ENCODE measurements at regions not wholly inside any gene's neighbourhood (a gene's known extent, or its start where the extent isn't known, plus 50 kb on each side); places are given as distances from the start of the nearest gene placed in this dataset.

DNA sequence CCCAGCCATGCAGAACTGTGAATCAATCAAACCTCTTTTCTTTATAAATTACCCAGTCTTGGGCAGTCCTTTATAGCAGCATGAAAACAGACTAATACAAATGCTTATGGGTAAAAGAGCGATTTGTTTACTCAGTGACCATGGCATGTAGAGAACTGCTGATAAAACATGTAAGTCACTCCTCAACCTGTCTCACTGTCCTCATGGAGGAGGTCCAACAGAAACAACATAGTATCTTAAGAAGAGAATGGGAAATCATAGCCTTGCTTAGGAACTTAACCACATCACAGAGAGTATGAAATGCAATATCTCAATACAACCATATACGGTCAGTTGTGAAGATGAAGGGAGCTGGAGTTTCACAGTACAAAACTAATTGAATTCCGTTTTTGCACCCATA is 1734.0 kb upstream of the RAG2 start:
- H3K4me1 Mint-ChIP-seq: no peaks in the 10 kb centered on the region
- no peak overlapping the region for H3K27ac Mint-ChIP-seq
- H3K9me3 Mint-ChIP-seq: peaks cover 13% of the 10 kb centered on the region
- H3K36me3 Mint-ChIP-seq (ENCODE audit: low read depth): no peaks in the 10 kb centered on the region
- DNase-seq (no peak), ATAC-seq (no peak)
- no peak overlapping the region for H3K4me3 Mint-ChIP-seq
- no peaks in the 10 kb centered on the region for H3K27me3 Mint-ChIP-seq

DNA sequence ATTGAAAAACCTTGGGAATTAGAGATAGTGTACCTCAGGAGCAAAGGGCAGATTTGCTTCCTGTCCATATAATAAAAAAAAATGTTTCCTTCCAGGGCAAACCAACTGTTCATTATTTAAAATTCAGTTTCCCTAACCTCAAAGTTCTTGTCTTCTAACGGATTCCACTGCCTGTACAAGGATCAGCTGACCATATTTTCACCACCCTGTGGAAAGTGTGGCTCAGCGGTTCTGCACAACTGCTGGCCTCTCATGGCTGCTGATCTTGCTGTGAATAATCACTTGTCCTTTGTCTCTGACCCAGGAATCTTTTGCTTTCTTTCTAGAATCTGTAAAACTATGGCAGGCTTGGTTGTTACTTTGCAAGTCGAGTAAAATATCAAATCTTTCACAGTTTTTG is 1732.5 kb upstream of the RAG2 start:
- no peaks in the 10 kb centered on the region for H3K4me1 Mint-ChIP-seq
- DNase-seq (no peak), ATAC-seq (no peak)
- H3K27ac Mint-ChIP-seq: no peak overlapping the region
- H3K4me3 Mint-ChIP-seq: no peak overlapping the region
- no peaks in the 10 kb centered on the region for H3K27me3 Mint-ChIP-seq
- no peaks in the 10 kb centered on the region for H3K36me3 Mint-ChIP-seq (ENCODE audit: low read depth)
- peaks cover 8% of the 10 kb centered on the region for H3K9me3 Mint-ChIP-seq

DNA sequence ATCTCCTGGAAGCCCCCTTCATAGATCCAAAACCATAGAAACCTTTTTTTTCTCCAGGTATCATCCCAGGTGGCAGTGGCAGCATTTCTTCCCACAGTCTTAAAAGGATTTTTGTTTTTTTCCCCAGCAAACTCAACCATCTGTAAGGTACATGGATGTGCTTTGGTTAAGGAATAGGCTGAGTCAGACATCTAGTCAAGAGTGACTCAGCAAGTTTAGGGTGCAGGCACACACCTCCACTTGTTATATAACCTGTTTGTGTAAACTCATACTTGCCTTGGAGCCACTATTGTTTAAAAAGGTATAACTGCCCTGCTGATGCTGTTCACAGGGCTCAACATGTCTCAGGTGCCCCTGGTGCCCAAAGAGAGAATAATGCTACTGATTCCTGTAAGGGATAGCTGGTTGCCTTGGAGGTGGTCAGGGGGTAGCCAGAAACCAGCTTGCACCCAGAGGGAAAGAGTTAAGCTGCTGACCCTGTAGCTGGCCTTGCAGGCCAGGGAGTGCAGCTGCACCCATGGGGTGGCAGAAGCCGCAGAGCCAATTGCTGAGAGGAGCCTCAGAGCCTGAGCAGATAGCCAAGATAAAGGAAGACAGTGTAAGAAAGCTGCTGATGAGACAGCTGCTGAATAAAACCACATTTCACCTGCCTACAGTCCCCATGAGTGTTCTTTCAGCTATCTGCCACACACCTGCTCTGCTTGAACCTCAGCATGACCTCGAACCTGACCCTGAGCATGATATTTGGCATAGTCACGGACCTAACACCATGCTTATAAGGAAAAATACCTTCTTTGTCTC is 1726.1 kb upstream of the RAG2 start:
- Mint-ChIP-seq H3K9me3 (peaks cover 9% of the 10 kb centered on the region), H3K4me3 (no peak overlapping the region), H3K4me1 (no peaks in the 10 kb centered on the region), H3K27ac (no peak overlapping the region), H3K27me3 (no peaks in the 10 kb centered on the region), H3K36me3 (ENCODE audit: low read depth) (no peaks in the 10 kb centered on the region)
- DNase-seq (no peak), ATAC-seq (no peak)

DNA sequence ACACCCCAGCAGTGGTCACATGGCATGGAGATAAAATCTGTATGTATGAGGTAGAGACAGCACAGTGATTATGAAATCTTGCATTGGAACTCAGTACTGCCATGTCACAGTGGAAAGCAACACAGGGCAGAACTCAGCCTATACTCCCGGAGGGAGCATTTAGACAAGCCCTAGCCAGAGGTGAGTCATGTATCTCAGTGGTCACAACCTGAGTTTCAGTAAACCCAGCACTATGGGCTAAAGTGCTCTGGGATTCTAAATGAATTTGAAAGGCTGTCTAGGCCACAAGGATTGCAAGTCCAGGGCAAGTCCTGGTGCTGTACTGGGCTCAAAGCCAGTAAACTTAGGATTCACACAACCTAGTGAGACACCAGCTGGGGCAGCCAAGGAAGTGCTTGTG is 1717.1 kb upstream of the RAG2 start:
- DNase-seq: no peak
- H3K4me1 Mint-ChIP-seq: no peaks in the 10 kb centered on the region
- no peak for ATAC-seq
- H3K27ac Mint-ChIP-seq: no peak overlapping the region
- H3K27me3 Mint-ChIP-seq: no peaks in the 10 kb centered on the region
- no peak overlapping the region for H3K4me3 Mint-ChIP-seq
- no peaks in the 10 kb centered on the region for H3K36me3 Mint-ChIP-seq (ENCODE audit: low read depth)
- H3K9me3 Mint-ChIP-seq: peaks cover 16% of the 10 kb centered on the region

DNA sequence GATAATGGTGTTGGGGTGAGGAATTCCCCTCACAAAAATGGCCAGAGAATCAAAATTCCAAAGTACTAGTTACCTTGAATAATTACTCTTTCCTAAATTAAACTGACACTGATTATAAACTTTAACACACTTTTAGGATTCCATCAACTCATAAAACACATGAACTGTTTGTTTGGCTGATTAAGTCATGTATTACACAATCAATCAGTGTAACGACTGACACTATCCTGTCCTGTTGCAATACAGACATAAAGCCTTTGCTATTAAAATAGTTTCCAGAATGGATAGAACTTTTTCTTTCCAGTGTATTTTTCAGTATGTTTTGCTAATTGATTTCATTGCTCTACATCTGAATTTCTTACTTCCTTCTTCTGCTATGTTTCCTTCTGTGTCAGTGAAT is 1709.4 kb upstream of the RAG2 start:
- ATAC-seq (no peak), DNase-seq (no peak)
- Mint-ChIP-seq H3K36me3 (ENCODE audit: low read depth) (no peaks in the 10 kb centered on the region), H3K9me3 (peaks cover 14% of the 10 kb centered on the region), H3K27me3 (no peaks in the 10 kb centered on the region), H3K27ac (no peak overlapping the region), H3K4me3 (no peak overlapping the region), H3K4me1 (no peaks in the 10 kb centered on the region)

GRCh38 chr11:38305682-38306081 is 1707.6 kb upstream of the RAG2 start:
- no peaks in the 10 kb centered on the region for H3K27me3 Mint-ChIP-seq
- no peaks in the 10 kb centered on the region for H3K36me3 Mint-ChIP-seq (ENCODE audit: low read depth)
- no peak for DNase-seq
- ATAC-seq: no peak
- peaks cover 14% of the 10 kb centered on the region for H3K9me3 Mint-ChIP-seq
- H3K27ac Mint-ChIP-seq: no peak overlapping the region
- no peaks in the 10 kb centered on the region for H3K4me1 Mint-ChIP-seq
- no peak overlapping the region for H3K4me3 Mint-ChIP-seq

DNA sequence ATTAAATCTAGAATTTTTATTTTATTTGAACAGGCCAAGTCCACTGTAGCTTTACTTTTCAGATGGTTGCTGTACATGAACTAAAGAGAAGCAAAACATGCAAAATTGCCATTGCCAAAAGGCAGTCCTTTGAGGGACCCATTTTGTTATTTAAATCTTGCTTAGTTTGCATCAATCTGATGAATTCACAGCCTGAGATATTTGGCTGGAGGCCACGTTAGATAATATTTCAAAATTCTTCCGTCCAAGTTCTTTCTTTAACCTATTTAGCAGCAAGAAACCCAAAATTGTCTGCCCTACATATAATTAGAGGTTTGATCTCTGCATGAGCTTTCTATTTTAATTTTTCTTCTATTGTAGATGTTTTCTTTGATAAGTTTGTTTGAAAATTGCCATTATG is 1706.9 kb upstream of the RAG2 start:
- Mint-ChIP-seq H3K36me3 (ENCODE audit: low read depth) (no peaks in the 10 kb centered on the region), H3K27me3 (no peaks in the 10 kb centered on the region), H3K9me3 (peaks cover 7% of the 10 kb centered on the region), H3K4me1 (no peaks in the 10 kb centered on the region), H3K4me3 (no peak overlapping the region), H3K27ac (no peak overlapping the region)
- ATAC-seq (no peak), DNase-seq (no peak)

DNA sequence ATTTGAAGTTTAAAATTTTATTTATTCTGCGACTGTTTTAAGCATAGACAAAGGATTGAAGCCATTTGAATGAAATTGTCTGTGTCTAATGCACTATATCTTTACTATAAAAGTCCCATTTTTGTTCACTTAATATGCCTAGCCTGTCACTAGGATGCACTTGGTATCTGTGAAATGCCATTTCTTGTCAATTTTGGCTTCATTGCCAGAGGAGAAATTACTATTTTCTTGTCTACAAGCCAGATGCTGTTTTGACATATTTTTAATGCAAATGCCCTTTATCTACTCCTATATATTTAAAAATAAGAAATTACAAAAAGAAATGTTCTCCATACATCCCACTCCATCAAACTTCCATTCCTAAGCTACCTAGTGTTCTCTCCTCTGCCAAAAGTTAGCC is 1704.5 kb upstream of the RAG2 start:
- H3K27me3 Mint-ChIP-seq: no peaks in the 10 kb centered on the region
- H3K36me3 Mint-ChIP-seq (ENCODE audit: low read depth): no peaks in the 10 kb centered on the region
- H3K4me3 Mint-ChIP-seq: no peak overlapping the region
- DNase-seq: no peak
- H3K4me1 Mint-ChIP-seq: no peaks in the 10 kb centered on the region
- peaks cover 4% of the 10 kb centered on the region for H3K9me3 Mint-ChIP-seq
- H3K27ac Mint-ChIP-seq: no peak overlapping the region
- no peak for ATAC-seq

- no peak overlapping the region for H3K4me3 Mint-ChIP-seq
- no peaks in the 10 kb centered on the region for H3K4me1 Mint-ChIP-seq
- no peaks in the 10 kb centered on the region for H3K36me3 Mint-ChIP-seq (ENCODE audit: low read depth)
These were observed 1702.5 kb upstream of the RAG2 start for GRCh38 chr11:38300570-38300969.

DNA sequence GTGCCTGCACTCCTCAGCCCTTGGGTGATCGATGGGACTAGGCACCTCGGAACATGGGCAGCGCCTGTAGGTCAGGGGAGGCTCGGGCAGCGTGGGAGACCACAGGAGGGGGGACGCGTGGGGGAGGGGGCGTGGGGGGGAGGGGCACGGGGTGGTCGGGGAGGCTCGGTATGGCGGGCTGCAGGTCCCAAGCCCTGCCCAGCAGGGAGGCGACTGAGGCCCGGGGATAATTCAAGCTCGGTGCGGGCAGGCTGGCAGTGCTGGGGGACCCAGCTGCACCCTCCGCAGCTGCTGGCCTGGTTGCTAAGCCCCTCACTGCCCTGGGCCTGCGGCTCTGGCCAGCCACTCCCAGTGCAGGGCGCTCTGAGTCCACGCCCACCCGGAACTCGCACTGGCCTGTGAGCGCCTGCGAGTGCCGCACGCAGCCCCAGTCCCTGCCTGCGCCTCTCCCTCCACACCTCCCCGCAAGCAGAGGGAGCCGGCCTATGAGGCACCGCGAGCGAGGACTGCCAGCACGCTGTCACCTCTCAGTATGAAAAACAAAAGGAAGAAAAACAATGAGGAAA is 1698.3 kb upstream of the RAG2 start:
- no peak for ATAC-seq
- DNase-seq: no peak
- Mint-ChIP-seq H3K9me3 (peaks cover 16% of the 10 kb centered on the region), H3K36me3 (ENCODE audit: low read depth) (no peaks in the 10 kb centered on the region), H3K27me3 (no peaks in the 10 kb centered on the region), H3K4me3 (no peak overlapping the region), H3K27ac (no peak overlapping the region), H3K4me1 (no peaks in the 10 kb centered on the region)

More at GRCh38 chr11:38300570-38300969, 1702.5 kb upstream of the RAG2 start:
- Mint-ChIP-seq H3K27me3 (no peaks in the 10 kb centered on the region), H3K27ac (no peak overlapping the region), H3K9me3 (peaks cover 11% of the 10 kb centered on the region)
- DNase-seq: no peak
- ATAC-seq: no peak

GRCh38 chr11:38282718-38283117 is 1684.7 kb upstream of the RAG2 start:
- no peaks in the 10 kb centered on the region for H3K27me3 Mint-ChIP-seq
- ATAC-seq (no peak), DNase-seq (no peak)
- no peak overlapping the region for H3K4me3 Mint-ChIP-seq
- no peaks in the 10 kb centered on the region for H3K9me3 Mint-ChIP-seq
- H3K36me3 Mint-ChIP-seq (ENCODE audit: low read depth): no peaks in the 10 kb centered on the region
- H3K27ac Mint-ChIP-seq: no peak overlapping the region
- H3K4me1 Mint-ChIP-seq: no peaks in the 10 kb centered on the region

GRCh38 chr11:38278457-38279141 is 1680.6 kb upstream of the RAG2 start:
- H3K36me3 Mint-ChIP-seq (ENCODE audit: low read depth): no peaks in the 10 kb centered on the region
- DNase-seq (no peak), ATAC-seq (no peak)
- H3K9me3 Mint-ChIP-seq: no peaks in the 10 kb centered on the region
- H3K27ac Mint-ChIP-seq: no peak overlapping the region
- no peak overlapping the region for H3K4me3 Mint-ChIP-seq
- H3K27me3 Mint-ChIP-seq: no peaks in the 10 kb centered on the region
- H3K4me1 Mint-ChIP-seq: no peaks in the 10 kb centered on the region

- H3K4me1 Mint-ChIP-seq: no peaks in the 10 kb centered on the region
- H3K36me3 Mint-ChIP-seq (ENCODE audit: low read depth): no peaks in the 10 kb centered on the region
- H3K27me3 Mint-ChIP-seq: no peaks in the 10 kb centered on the region
- H3K4me3 Mint-ChIP-seq: no peak overlapping the region
- ATAC-seq: no peak
- DNase-seq: no peak
- H3K27ac Mint-ChIP-seq: no peak overlapping the region
- H3K9me3 Mint-ChIP-seq: peaks cover 9% of the 10 kb centered on the region
These were observed 1676.0 kb upstream of the RAG2 start for GRCh38 chr11:38274031-38274430.

- no peak overlapping the region for H3K27ac Mint-ChIP-seq
- no peak for ATAC-seq
- DNase-seq: no peak
- H3K4me1 Mint-ChIP-seq: no peaks in the 10 kb centered on the region
- no peaks in the 10 kb centered on the region for H3K27me3 Mint-ChIP-seq
- H3K36me3 Mint-ChIP-seq (ENCODE audit: low read depth): no peaks in the 10 kb centered on the region
- no peak overlapping the region for H3K4me3 Mint-ChIP-seq
- peaks cover 12% of the 10 kb centered on the region for H3K9me3 Mint-ChIP-seq
These were observed 1674.3 kb upstream of the RAG2 start for GRCh38 chr11:38272376-38272775.

- peaks cover 32% of the 10 kb centered on the region for H3K9me3 Mint-ChIP-seq
- ATAC-seq (no peak), DNase-seq (no peak)
- no peaks in the 10 kb centered on the region for H3K36me3 Mint-ChIP-seq (ENCODE audit: low read depth)
- H3K4me3 Mint-ChIP-seq: no peak overlapping the region
- H3K27me3 Mint-ChIP-seq: no peaks in the 10 kb centered on the region
- H3K4me1 Mint-ChIP-seq: no peaks in the 10 kb centered on the region
- H3K27ac Mint-ChIP-seq: no peak overlapping the region
These were observed 1668.7 kb upstream of the RAG2 start for GRCh38 chr11:38266691-38267090.
